IPS-11a (cell line): ENCODE measurements at regions not wholly inside any gene's neighbourhood (a gene's known extent, or its start where the extent isn't known, plus 50 kb on each side); places are given as distances from the start of the nearest gene placed in this dataset.
"Not testable (repeated sequence)": the region's sequence is repeated elsewhere in the genome, so short reads cannot be mapped to it uniquely, and the experiment has no call there.

ENCODE experiments used
- H3K4me3 ChIP-seq: one replicate; pipeline ENCODE4 v1.5.1; 2013; ENCODE audit warnings: low read depth, low read length, control low read depth

- no peak overlapping the region for H3K4me3 ChIP-seq
Observed at GRCh38 chr20:12068121-12068520, 150.4 kb downstream of the BTBD3 start.

GRCh38 chr20:12069181-12069580, 151.5 kb downstream of the BTBD3 start:
- no peak overlapping the region for H3K4me3 ChIP-seq

- H3K4me3 ChIP-seq = no peak overlapping the region
Observed at GRCh38 chr20:12072221-12072953, 154.7 kb downstream of the BTBD3 start.

- H3K4me3 ChIP-seq = no peak overlapping the region
Observed at GRCh38 chr20:12072954-12073264, 155.2 kb downstream of the BTBD3 start.

- H3K4me3 ChIP-seq = no peak overlapping the region
Observed at GRCh38 chr20:12074111-12074655, 156.5 kb downstream of the BTBD3 start.

GRCh38 chr20:12076200-12076599, 158.5 kb downstream of the BTBD3 start:
- no peak overlapping the region for H3K4me3 ChIP-seq

GRCh38 chr20:12077875-12078274, 160.2 kb downstream of the BTBD3 start:
- H3K4me3 ChIP-seq = no peak overlapping the region

GRCh38 chr20:12079490-12079889, 161.8 kb downstream of the BTBD3 start:
- no peak overlapping the region for H3K4me3 ChIP-seq

GRCh38 chr20:12083269-12083668, 165.6 kb downstream of the BTBD3 start:
- no peak overlapping the region for H3K4me3 ChIP-seq

- H3K4me3 ChIP-seq = no peak overlapping the region
Observed at GRCh38 chr20:12084482-12084881, 166.8 kb downstream of the BTBD3 start.

GRCh38 chr20:12086359-12086758, 168.7 kb downstream of the BTBD3 start:
- H3K4me3 ChIP-seq = no peak overlapping the region

GRCh38 chr20:12090920-12091319, 173.2 kb downstream of the BTBD3 start:
- H3K4me3 ChIP-seq = no peak overlapping the region

GRCh38 chr20:12093057-12093796, 175.5 kb downstream of the BTBD3 start:
- no peak overlapping the region for H3K4me3 ChIP-seq

GRCh38 chr20:12093797-12094190, 176.1 kb downstream of the BTBD3 start:
- H3K4me3 ChIP-seq = not testable (repeated sequence)

- no peak overlapping the region for H3K4me3 ChIP-seq
Observed at GRCh38 chr20:12095180-12095920, 177.7 kb downstream of the BTBD3 start.

GRCh38 chr20:12098421-12098820, 180.7 kb downstream of the BTBD3 start:
- H3K4me3 ChIP-seq = no peak overlapping the region

GRCh38 chr20:12108846-12109245, 191.2 kb downstream of the BTBD3 start:
- no peak overlapping the region for H3K4me3 ChIP-seq

GRCh38 chr20:12110274-12110673, 192.6 kb downstream of the BTBD3 start:
- no peak overlapping the region for H3K4me3 ChIP-seq

- H3K4me3 ChIP-seq = no peak overlapping the region
Observed at GRCh38 chr20:12110711-12111110, 193.0 kb downstream of the BTBD3 start.

GRCh38 chr20:12111431-12112088, 193.9 kb downstream of the BTBD3 start:
- no peak overlapping the region for H3K4me3 ChIP-seq

- no peak overlapping the region for H3K4me3 ChIP-seq
Observed at GRCh38 chr20:12112089-12112474, 194.4 kb downstream of the BTBD3 start.
